ENCODE measurements at regions not wholly inside any gene's neighbourhood (a gene's known extent, or its start where the extent isn't known, plus 50 kb on each side); places are given as distances from the start of the nearest gene placed in this dataset.

DNA sequence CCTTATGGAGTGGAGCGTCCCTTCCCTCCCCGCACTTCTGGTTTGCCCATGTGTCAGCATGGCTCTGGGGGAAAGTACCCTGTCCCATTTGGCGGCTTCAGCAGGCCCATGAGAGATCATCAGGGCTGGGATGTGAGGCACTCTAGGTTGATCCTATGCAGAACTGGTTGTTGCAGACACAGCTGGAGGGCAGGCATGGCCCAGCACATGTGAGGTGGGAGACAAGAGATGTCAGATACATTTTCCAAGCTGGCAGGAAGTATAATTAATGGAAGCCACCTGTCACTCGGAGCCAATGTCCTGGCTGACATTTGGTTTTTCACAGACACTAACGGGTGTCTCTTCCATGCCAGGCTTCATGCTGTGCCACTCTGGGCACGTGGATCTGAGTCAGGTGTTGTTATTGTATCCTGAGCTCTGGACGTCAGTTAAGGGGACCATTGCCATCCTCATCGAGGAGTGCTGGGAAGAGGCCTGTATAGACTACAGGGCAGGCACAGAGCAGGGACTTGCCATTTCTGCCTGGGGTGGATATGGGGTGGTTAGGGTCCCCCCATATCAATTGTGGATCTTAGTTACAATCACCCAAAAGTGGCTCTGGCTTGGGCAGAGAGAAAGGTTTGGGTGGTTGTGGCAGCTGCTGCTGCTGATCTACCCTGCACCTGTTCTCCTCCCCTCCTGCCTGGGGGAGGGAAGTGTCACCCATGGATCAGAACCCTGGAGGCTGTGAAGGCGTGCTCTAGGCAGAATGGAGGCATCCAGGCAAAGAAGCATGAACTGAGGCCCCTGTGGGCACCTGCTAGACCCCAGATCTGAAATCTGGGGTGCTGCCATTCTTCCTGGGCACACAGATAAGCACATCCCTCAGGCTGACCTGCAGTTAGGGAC, 140.7 kb downstream of the FBLN2 start:
- BruUV-seq (replicated peaks) = no TSS peak
- no peaks in the 10 kb centered on the region for H4K20me1 ChIP-seq (replicated peaks; ENCODE audit: control insufficient read depth, extremely low read depth, insufficient read depth, low read length)
- H3K27ac ChIP-seq (ENCODE audit: insufficient read depth, low read depth, low read length) = no peak overlapping the region
- dilution Hi-C loops (cut with MboI; ENCODE audit: extremely low pct_ligation_motif_present, low sequenced_read_pairs) = no loop called here
- no peaks in the 10 kb centered on the region for H3K9me3 ChIP-seq (replicated peaks; ENCODE audit: control insufficient read depth, insufficient read depth, low read length)
- DNase-seq (ENCODE audit: low read depth, low spot score) (no peak), FAIRE-seq (no peak)
- ChIA-PET CTCF (no interaction called here), POLR2A (no interaction called here)
- H3K27me3 ChIP-seq (ENCODE audit: control insufficient read depth in 2 of 2, insufficient read depth in 2 of 2, low read length in 2 of 2) = no peaks in the 10 kb centered on the region
- intact Hi-C loops (cut with micrococcal nuclease) = no loop called here
- no peak overlapping the region for H3K9ac ChIP-seq (replicated peaks; ENCODE audit: extremely low read depth, insufficient read depth, low read length)
- no peaks in the 10 kb centered on the region for H3K9me1 ChIP-seq (replicated peaks; ENCODE audit: control insufficient read depth, extremely low read depth, insufficient read depth, low read length)
- no peaks in the 10 kb centered on the region for H3K36me3 ChIP-seq (ENCODE audit: control insufficient read depth in 2 of 2, extremely low read depth in 1 of 2, insufficient read depth in 2 of 2, low read length in 2 of 2)
- H2AFZ ChIP-seq (ENCODE audit: low read depth, low read length) = no peak overlapping the region
- H3K4me2 ChIP-seq (ENCODE audit: insufficient read depth, low read length) = no peak overlapping the region
- no peak for TF ChIP-seq MYC (IDR thresholded peaks at IDR 0.05; ENCODE audit: low read depth, low read length)
- no peak for TF ChIP-seq GATA2 (IDR thresholded peaks at IDR 0.05; ENCODE audit: insufficient read depth, insufficient read length, low read depth, low read length)
- TF ChIP-seq POLR2A (IDR thresholded peaks at IDR 0.05; ENCODE audit: low read depth, low read length) = no peak
- TF ChIP-seq, protein P1, sequence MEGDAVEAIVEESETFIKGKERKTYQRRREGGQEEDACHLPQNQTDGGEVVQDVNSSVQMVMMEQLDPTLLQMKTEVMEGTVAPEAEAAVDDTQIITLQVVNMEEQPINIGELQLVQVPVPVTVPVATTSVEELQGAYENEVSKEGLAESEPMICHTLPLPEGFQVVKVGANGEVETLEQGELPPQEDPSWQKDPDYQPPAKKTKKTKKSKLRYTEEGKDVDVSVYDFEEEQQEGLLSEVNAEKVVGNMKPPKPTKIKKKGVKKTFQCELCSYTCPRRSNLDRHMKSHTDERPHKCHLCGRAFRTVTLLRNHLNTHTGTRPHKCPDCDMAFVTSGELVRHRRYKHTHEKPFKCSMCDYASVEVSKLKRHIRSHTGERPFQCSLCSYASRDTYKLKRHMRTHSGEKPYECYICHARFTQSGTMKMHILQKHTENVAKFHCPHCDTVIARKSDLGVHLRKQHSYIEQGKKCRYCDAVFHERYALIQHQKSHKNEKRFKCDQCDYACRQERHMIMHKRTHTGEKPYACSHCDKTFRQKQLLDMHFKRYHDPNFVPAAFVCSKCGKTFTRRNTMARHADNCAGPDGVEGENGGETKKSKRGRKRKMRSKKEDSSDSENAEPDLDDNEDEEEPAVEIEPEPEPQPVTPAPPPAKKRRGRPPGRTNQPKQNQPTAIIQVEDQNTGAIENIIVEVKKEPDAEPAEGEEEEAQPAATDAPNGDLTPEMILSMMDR (IDR thresholded peaks at IDR 0.05; ENCODE audit: extremely low read depth in 1 of 2, insufficient read depth in 1 of 2, low read depth in 1 of 2, low read length in 2 of 2) = no peak
- no peak for TF ChIP-seq JUN (IDR thresholded peaks at IDR 0.05; ENCODE audit: borderline replicate concordance, insufficient read depth, insufficient read length, low read depth)
- TF ChIP-seq, protein P2, sequence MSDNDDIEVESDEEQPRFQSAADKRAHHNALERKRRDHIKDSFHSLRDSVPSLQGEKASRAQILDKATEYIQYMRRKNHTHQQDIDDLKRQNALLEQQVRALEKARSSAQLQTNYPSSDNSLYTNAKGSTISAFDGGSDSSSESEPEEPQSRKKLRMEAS (IDR thresholded peaks at IDR 0.05; ENCODE audit: insufficient read depth, insufficient read length) = no peak
- no peak for TF ChIP-seq POLR2AphosphoS5 (IDR thresholded peaks at IDR 0.05; ENCODE audit: insufficient read depth, low read depth, low read length)
- TF ChIP-seq EZH2 (IDR thresholded peaks at IDR 0.05; ENCODE audit: borderline replicate concordance, low read depth, low read length, severe bottlenecking) = no peak
- no peak for TF ChIP-seq FOS (IDR thresholded peaks at IDR 0.05; ENCODE audit: borderline replicate concordance, insufficient read depth, low read length)
- no peak overlapping the region for H3K4me3 ChIP-seq (replicated peaks in 1 of 3; ENCODE audit: insufficient read depth in 1 of 3, low read depth in 1 of 3, low read length in 3 of 3)
- no peaks in the 10 kb centered on the region for H3K4me1 ChIP-seq (ENCODE audit: control insufficient read depth, extremely low read depth, insufficient read depth, low read length)
- no peaks in the 10 kb centered on the region for H3K79me2 ChIP-seq (ENCODE audit: control insufficient read depth, insufficient read depth, low read length)

All from endothelial cell of umbilical vein (primary cell).